Gastroesophageal sphincter (tissue), 2 donors: ENCODE measurements at regions not wholly inside any gene's neighbourhood (a gene's known extent, or its start where the extent isn't known, plus 50 kb on each side); places are given as distances from the start of the nearest gene placed in this dataset.

ENCODE experiments used
- POLR2A ChIP-seq, 2 donors: fragments of 450-650 bp; IDR thresholded peaks; one replicate each; pipeline ENCODE4 v1.6.1; 2017; ENCODE audit warnings: antibody characterized with exemption in 2 of 2, mild to moderate bottlenecking in 2 of 2, moderate library complexity in 1 of 2
- POLR2AphosphoS5 ChIP-seq: sonication (generic); formaldehyde crosslinking; IDR thresholded peaks from one replicate; pipeline ENCODE4 v1.6.1; 2017; ENCODE audit warnings: antibody characterized with exemption

- no peak for TF ChIP-seq POLR2AphosphoS5
- TF ChIP-seq POLR2A (IDR thresholded peaks at IDR 0.05): no peak
Measured at GRCh38 chr22:27258616-27259172, 542.9 kb downstream of the MN1 start.
